ENCODE measurements at regions not wholly inside any gene's neighbourhood (a gene's known extent, or its start where the extent isn't known, plus 50 kb on each side); places are given as distances from the start of the nearest gene placed in this dataset.

DNA sequence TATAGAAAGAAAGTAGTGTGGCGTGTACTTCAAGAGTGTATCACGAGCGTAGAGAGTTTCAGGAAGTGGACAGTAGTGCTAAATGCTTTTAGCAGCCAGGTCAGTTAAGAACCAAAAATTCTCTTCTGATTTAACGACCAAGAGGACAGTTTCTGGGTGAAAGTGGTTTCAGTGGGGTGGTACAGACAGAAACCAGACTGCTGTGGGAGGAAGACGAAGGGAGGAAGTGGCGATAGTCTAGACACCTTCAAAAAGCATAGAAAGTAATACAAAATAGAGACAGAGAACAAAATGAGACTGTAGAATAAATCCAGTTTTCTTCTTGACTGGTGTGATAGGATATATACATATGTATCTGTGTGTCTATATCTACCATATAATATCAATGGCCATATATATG lies 93.5 kb downstream of the MBL2 start:
- no peaks in the 10 kb centered on the region for H3K9me3 ChIP-seq (replicated peaks; ENCODE audit: control insufficient read depth, insufficient read depth, low read length)
- TF ChIP-seq POLR2AphosphoS5 (IDR thresholded peaks at IDR 0.05; ENCODE audit: insufficient read depth, low read depth, low read length), result no peak
- no peak for TF ChIP-seq JUN (IDR thresholded peaks at IDR 0.05; ENCODE audit: borderline replicate concordance, insufficient read depth, insufficient read length, low read depth)
- TF ChIP-seq, protein P1, sequence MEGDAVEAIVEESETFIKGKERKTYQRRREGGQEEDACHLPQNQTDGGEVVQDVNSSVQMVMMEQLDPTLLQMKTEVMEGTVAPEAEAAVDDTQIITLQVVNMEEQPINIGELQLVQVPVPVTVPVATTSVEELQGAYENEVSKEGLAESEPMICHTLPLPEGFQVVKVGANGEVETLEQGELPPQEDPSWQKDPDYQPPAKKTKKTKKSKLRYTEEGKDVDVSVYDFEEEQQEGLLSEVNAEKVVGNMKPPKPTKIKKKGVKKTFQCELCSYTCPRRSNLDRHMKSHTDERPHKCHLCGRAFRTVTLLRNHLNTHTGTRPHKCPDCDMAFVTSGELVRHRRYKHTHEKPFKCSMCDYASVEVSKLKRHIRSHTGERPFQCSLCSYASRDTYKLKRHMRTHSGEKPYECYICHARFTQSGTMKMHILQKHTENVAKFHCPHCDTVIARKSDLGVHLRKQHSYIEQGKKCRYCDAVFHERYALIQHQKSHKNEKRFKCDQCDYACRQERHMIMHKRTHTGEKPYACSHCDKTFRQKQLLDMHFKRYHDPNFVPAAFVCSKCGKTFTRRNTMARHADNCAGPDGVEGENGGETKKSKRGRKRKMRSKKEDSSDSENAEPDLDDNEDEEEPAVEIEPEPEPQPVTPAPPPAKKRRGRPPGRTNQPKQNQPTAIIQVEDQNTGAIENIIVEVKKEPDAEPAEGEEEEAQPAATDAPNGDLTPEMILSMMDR (IDR thresholded peaks at IDR 0.05; ENCODE audit: extremely low read depth in 1 of 2, insufficient read depth in 1 of 2, low read depth in 1 of 2, low read length in 2 of 2), result no peak
- no peak for TF ChIP-seq MYC (IDR thresholded peaks at IDR 0.05; ENCODE audit: low read depth, low read length)
- TF ChIP-seq, protein P2, sequence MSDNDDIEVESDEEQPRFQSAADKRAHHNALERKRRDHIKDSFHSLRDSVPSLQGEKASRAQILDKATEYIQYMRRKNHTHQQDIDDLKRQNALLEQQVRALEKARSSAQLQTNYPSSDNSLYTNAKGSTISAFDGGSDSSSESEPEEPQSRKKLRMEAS (IDR thresholded peaks at IDR 0.05; ENCODE audit: insufficient read depth, insufficient read length), result no peak
- TF ChIP-seq FOS (IDR thresholded peaks at IDR 0.05; ENCODE audit: borderline replicate concordance, insufficient read depth, low read length), result no peak
- peaks cover 15% of the 10 kb centered on the region for H3K4me1 ChIP-seq (ENCODE audit: control insufficient read depth, extremely low read depth, insufficient read depth, low read length)
- DNase-seq (ENCODE audit: low read depth, low spot score) (no peak), FAIRE-seq (no peak)
- no peaks in the 10 kb centered on the region for H3K79me2 ChIP-seq (ENCODE audit: control insufficient read depth, insufficient read depth, low read length)
- ChIA-PET POLR2A (no interaction called here), CTCF (no interaction called here)
- no peaks in the 10 kb centered on the region for H3K9me1 ChIP-seq (replicated peaks; ENCODE audit: control insufficient read depth, extremely low read depth, insufficient read depth, low read length)
- H3K4me3 ChIP-seq (replicated peaks in 1 of 3; ENCODE audit: insufficient read depth in 1 of 3, low read depth in 1 of 3, low read length in 3 of 3), result no peak overlapping the region
- no peak overlapping the region for H2AFZ ChIP-seq (ENCODE audit: low read depth, low read length)
- H3K27me3 ChIP-seq (ENCODE audit: control insufficient read depth in 2 of 2, insufficient read depth in 2 of 2, low read length in 2 of 2), result no peaks in the 10 kb centered on the region
- no TSS peak for BruUV-seq (replicated peaks)
- no peak overlapping the region for H3K4me2 ChIP-seq (ENCODE audit: insufficient read depth, low read length)
- H3K27ac ChIP-seq (ENCODE audit: insufficient read depth, low read depth, low read length), result no peak overlapping the region
- H3K36me3 ChIP-seq (ENCODE audit: control insufficient read depth in 2 of 2, extremely low read depth in 1 of 2, insufficient read depth in 2 of 2, low read length in 2 of 2), result no peaks in the 10 kb centered on the region
- dilution Hi-C loops (cut with MboI; ENCODE audit: extremely low pct_ligation_motif_present, low sequenced_read_pairs), result no loop called here
- intact Hi-C loops (cut with micrococcal nuclease), result no loop called here
- H4K20me1 ChIP-seq (replicated peaks; ENCODE audit: control insufficient read depth, extremely low read depth, insufficient read depth, low read length), result no peaks in the 10 kb centered on the region
- H3K9ac ChIP-seq (replicated peaks; ENCODE audit: extremely low read depth, insufficient read depth, low read length), result no peak overlapping the region

DNA sequence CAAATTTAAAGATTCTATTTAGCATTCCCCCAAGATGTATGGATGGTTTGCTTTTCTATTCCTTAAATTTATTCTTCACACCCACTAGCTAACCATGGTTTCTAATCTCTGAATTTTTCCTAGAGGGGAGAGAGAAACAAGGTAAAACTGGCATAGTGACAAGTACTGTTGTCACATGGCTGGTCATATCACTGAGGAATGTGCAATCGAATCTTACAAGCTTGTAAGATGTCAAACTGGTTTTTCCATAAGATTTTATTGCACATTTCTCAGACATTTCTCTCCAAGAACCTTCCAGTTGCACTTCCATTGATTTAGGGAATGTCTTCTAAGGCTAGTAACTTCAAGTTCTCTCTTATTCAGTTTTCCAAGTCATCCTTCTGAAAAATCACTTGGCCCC lies 89.8 kb downstream of the MBL2 start:
- CTCF ChIA-PET, result interaction anchor here (1.1 kb wide), 1 partner anchor 12 kb away, joined by 3 read pairs; no protein-coding TSS in a partner anchor
- DNase-seq (ENCODE audit: low read depth, low spot score), result no peak

More for the DNA sequence above, 89.8 kb downstream of the MBL2 start:
- H3K9me3 ChIP-seq (replicated peaks; ENCODE audit: control insufficient read depth, insufficient read depth, low read length), result no peaks in the 10 kb centered on the region
- no peak overlapping the region for H3K27ac ChIP-seq (ENCODE audit: insufficient read depth, low read depth, low read length)
- POLR2A ChIA-PET, result no interaction called here
- intact Hi-C loops (cut with micrococcal nuclease) (no loop called here), dilution Hi-C loops (cut with MboI; ENCODE audit: extremely low pct_ligation_motif_present, low sequenced_read_pairs) (no loop called here)
- no peak overlapping the region for H3K4me3 ChIP-seq (replicated peaks in 1 of 3; ENCODE audit: insufficient read depth in 1 of 3, low read depth in 1 of 3, low read length in 3 of 3)
- no peaks in the 10 kb centered on the region for H3K4me1 ChIP-seq (ENCODE audit: control insufficient read depth, extremely low read depth, insufficient read depth, low read length)
- no peak for FAIRE-seq
- no peak for TF ChIP-seq POLR2A (IDR thresholded peaks at IDR 0.05; ENCODE audit: low read depth, low read length)
- no peak for TF ChIP-seq FOS (IDR thresholded peaks at IDR 0.05; ENCODE audit: borderline replicate concordance, insufficient read depth, low read length)
- no peak for TF ChIP-seq EZH2 (IDR thresholded peaks at IDR 0.05; ENCODE audit: borderline replicate concordance, low read depth, low read length, severe bottlenecking)
- no peak for TF ChIP-seq JUN (IDR thresholded peaks at IDR 0.05; ENCODE audit: borderline replicate concordance, insufficient read depth, insufficient read length, low read depth)
- TF ChIP-seq GATA2 (IDR thresholded peaks at IDR 0.05; ENCODE audit: insufficient read depth, insufficient read length, low read depth, low read length), result no peak
- TF ChIP-seq, protein P2 (IDR thresholded peaks at IDR 0.05; ENCODE audit: insufficient read depth, insufficient read length), result no peak
- no peak for TF ChIP-seq POLR2AphosphoS5 (IDR thresholded peaks at IDR 0.05; ENCODE audit: insufficient read depth, low read depth, low read length)
- no peak for TF ChIP-seq MYC (IDR thresholded peaks at IDR 0.05; ENCODE audit: low read depth, low read length)
- TF ChIP-seq, protein P1 (IDR thresholded peaks at IDR 0.05; ENCODE audit: extremely low read depth in 1 of 2, insufficient read depth in 1 of 2, low read depth in 1 of 2, low read length in 2 of 2), result no peak
- H3K79me2 ChIP-seq (ENCODE audit: control insufficient read depth, insufficient read depth, low read length), result no peaks in the 10 kb centered on the region
- H3K9me1 ChIP-seq (replicated peaks; ENCODE audit: control insufficient read depth, extremely low read depth, insufficient read depth, low read length), result no peaks in the 10 kb centered on the region
- H2AFZ ChIP-seq (ENCODE audit: low read depth, low read length), result no peak overlapping the region
- H3K9ac ChIP-seq (replicated peaks; ENCODE audit: extremely low read depth, insufficient read depth, low read length), result no peak overlapping the region
- H3K36me3 ChIP-seq (ENCODE audit: control insufficient read depth in 2 of 2, extremely low read depth in 1 of 2, insufficient read depth in 2 of 2, low read length in 2 of 2), result no peaks in the 10 kb centered on the region
- no TSS peak for BruUV-seq (replicated peaks)
- H3K27me3 ChIP-seq (ENCODE audit: control insufficient read depth in 2 of 2, insufficient read depth in 2 of 2, low read length in 2 of 2), result no peaks in the 10 kb centered on the region
- no peak overlapping the region for H3K4me2 ChIP-seq (ENCODE audit: insufficient read depth, low read length)
- H4K20me1 ChIP-seq (replicated peaks; ENCODE audit: control insufficient read depth, extremely low read depth, insufficient read depth, low read length), result no peaks in the 10 kb centered on the region
